ENCODE measurements at regions not wholly inside any gene's neighbourhood (a gene's known extent, or its start where the extent isn't known, plus 50 kb on each side); places are given as distances from the start of the nearest gene placed in this dataset.

GRCh38 chr4:163748449-163748848 is 254.0 kb downstream of the TMA16 start:
- Histone ChIP-seq H3K9ac (ENCODE audit: insufficient read depth, low read length, poor library complexity, severe bottlenecking) (no peak overlapping the region), H3K4me2 (replicated peaks; ENCODE audit: extremely low read depth, low read length, poor library complexity, severe bottlenecking) (no peak overlapping the region), H3K4me1 (ENCODE audit: control insufficient read depth in 1 of 2, insufficient read depth in 2 of 2, low read length in 2 of 2) (peaks cover 0 to 3% of the 10 kb centered on the region in 2 donors), H3K27ac (ENCODE audit: low read depth in 1 of 2, low read length in 2 of 2) (no peak overlapping the region), H3K36me3 (replicated peaks in 1 of 2; ENCODE audit: control insufficient read depth in 1 of 2, insufficient read depth in 2 of 2, low read length in 2 of 2) (no peaks in the 10 kb centered on the region), H3K9me3 (replicated peaks in 1 of 2; ENCODE audit: control insufficient read depth in 1 of 2, insufficient read depth in 1 of 2, low read length in 2 of 2) (no peaks in the 10 kb centered on the region), H4K20me1 (ENCODE audit: insufficient read depth, low read length) (no peaks in the 10 kb centered on the region), H2AFZ (ENCODE audit: insufficient read depth, low read depth, low read length, poor library complexity, severe bottlenecking) (no peak overlapping the region), H3K79me2 (ENCODE audit: insufficient read depth, low read length) (no peaks in the 10 kb centered on the region), H3K27me3 (ENCODE audit: control insufficient read depth in 2 of 2, insufficient read depth in 2 of 2, low read length in 2 of 2) (no peaks in the 10 kb centered on the region), H3K4me3 (replicated peaks in 1 of 3; ENCODE audit: low read depth in 2 of 3, low read length in 3 of 3) (no peak overlapping the region)
- TF ChIP-seq, protein P1, sequence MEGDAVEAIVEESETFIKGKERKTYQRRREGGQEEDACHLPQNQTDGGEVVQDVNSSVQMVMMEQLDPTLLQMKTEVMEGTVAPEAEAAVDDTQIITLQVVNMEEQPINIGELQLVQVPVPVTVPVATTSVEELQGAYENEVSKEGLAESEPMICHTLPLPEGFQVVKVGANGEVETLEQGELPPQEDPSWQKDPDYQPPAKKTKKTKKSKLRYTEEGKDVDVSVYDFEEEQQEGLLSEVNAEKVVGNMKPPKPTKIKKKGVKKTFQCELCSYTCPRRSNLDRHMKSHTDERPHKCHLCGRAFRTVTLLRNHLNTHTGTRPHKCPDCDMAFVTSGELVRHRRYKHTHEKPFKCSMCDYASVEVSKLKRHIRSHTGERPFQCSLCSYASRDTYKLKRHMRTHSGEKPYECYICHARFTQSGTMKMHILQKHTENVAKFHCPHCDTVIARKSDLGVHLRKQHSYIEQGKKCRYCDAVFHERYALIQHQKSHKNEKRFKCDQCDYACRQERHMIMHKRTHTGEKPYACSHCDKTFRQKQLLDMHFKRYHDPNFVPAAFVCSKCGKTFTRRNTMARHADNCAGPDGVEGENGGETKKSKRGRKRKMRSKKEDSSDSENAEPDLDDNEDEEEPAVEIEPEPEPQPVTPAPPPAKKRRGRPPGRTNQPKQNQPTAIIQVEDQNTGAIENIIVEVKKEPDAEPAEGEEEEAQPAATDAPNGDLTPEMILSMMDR (IDR thresholded peaks at IDR 0.05), result no peak
- WGBS (ENCODE audit: insufficient coverage), result 20% methylated on average over 1 of the region's 2 CpGs
- Mint-ChIP-seq H3K9me3 (peaks cover 0 to 2% (median 0%) of the 10 kb centered on the region in 7 donors), H3K36me3 (no peaks in the 10 kb centered on the region), H3K27me3 (ENCODE audit: low read depth in 3 of 3) (peaks cover 0 to 5% (median 0%) of the 10 kb centered on the region in 3 donors), H3K27ac (no peak overlapping the region), H3K4me3 (no peak overlapping the region), H3K4me1 (peaks cover 7% of the 10 kb centered on the region)
- DNase-seq, result no peak
- intact Hi-C loops (cut with micrococcal nuclease), result no loop called here

- H3K27ac ChIP-seq (ENCODE audit: low read depth in 1 of 2, low read length in 2 of 2), result no peak overlapping the region
- Mint-ChIP-seq H3K9me3 (no peaks in the 10 kb centered on the region), H3K27ac (no peak overlapping the region), H3K27me3 (ENCODE audit: low read depth in 3 of 3) (peaks cover 0 to 5% (median 1%) of the 10 kb centered on the region in 3 donors), H3K36me3 (no peaks in the 10 kb centered on the region), H3K4me3 (peak overlapping the region in 1 of 2 donors; percentile 56), H3K4me1 (peaks cover 5% of the 10 kb centered on the region)
- no peaks in the 10 kb centered on the region for H3K9me3 ChIP-seq (replicated peaks in 1 of 2; ENCODE audit: control insufficient read depth in 1 of 2, insufficient read depth in 1 of 2, low read length in 2 of 2)
- no peaks in the 10 kb centered on the region for H3K79me2 ChIP-seq (ENCODE audit: insufficient read depth, low read length)
- no peaks in the 10 kb centered on the region for H3K36me3 ChIP-seq (replicated peaks in 1 of 2; ENCODE audit: control insufficient read depth in 1 of 2, insufficient read depth in 2 of 2, low read length in 2 of 2)
- WGBS (ENCODE audit: insufficient coverage), result no CpG with 5 or more reads among the region's 3 CpGs
- TF ChIP-seq, protein P1 (IDR thresholded peaks at IDR 0.05), result peak; percentile 45
- H3K27me3 ChIP-seq (ENCODE audit: control insufficient read depth in 2 of 2, insufficient read depth in 2 of 2, low read length in 2 of 2), result no peaks in the 10 kb centered on the region
- H2AFZ ChIP-seq (ENCODE audit: insufficient read depth, low read depth, low read length, poor library complexity, severe bottlenecking), result peak overlapping the region; percentile 21
- H3K9ac ChIP-seq (ENCODE audit: insufficient read depth, low read length, poor library complexity, severe bottlenecking), result no peak overlapping the region
- DNase-seq, result peak; percentile 3 to 14 (median 8)
- intact Hi-C loops (cut with micrococcal nuclease), result loop anchor here in 1 of 2 donors (5.0 kb wide), 1 partner anchor 203 kb away; no protein-coding TSS in a partner anchor
- no peak overlapping the region for H3K4me3 ChIP-seq (replicated peaks in 1 of 3; ENCODE audit: low read depth in 2 of 3, low read length in 3 of 3)
- no peaks in the 10 kb centered on the region for H4K20me1 ChIP-seq (ENCODE audit: insufficient read depth, low read length)
- no peaks in the 10 kb centered on the region for H3K4me1 ChIP-seq (ENCODE audit: control insufficient read depth in 1 of 2, insufficient read depth in 2 of 2, low read length in 2 of 2)
- peak overlapping the region; percentile 26 for H3K4me2 ChIP-seq (replicated peaks; ENCODE audit: extremely low read depth, low read length, poor library complexity, severe bottlenecking)
These were observed 260.5 kb downstream of the TMA16 start for GRCh38 chr4:163755013-163755412.

Measured in CD14-positive monocyte (primary cell).